Subcutaneous abdominal adipose tissue (tissue), 5 donors: ENCODE measurements at regions not wholly inside any gene's neighbourhood (a gene's known extent, or its start where the extent isn't known, plus 50 kb on each side); places are given as distances from the start of the nearest gene placed in this dataset.
"Not testable (repeated sequence)": the region's sequence is repeated elsewhere in the genome, so short reads cannot be mapped to it uniquely, and the experiment has no call there.

Experiments
- H3K27ac ChIP-seq: one replicate; pipeline ENCODE4 v1.7.0; 2013; ENCODE audit warnings: low read depth, mild to moderate bottlenecking, inconsistent platforms, low read length, moderate library complexity
- H3K27me3 ChIP-seq, 5 donors: one replicate each; pipeline ENCODE4 v1.7.0; 2013; ENCODE audit warnings: low read length in 5 of 5, inconsistent platforms in 1 of 5; ENCODE audit not compliant: control insufficient read depth in 5 of 5, insufficient read depth in 4 of 5
- H3K36me3 ChIP-seq, 5 donors: one replicate each; pipeline ENCODE4 v1.7.0; 2013; ENCODE audit warnings: low read length in 5 of 5; ENCODE audit not compliant: control insufficient read depth in 5 of 5, insufficient read depth in 5 of 5
- H3K4me1 ChIP-seq, 5 donors: one replicate each; pipeline ENCODE4 v1.7.0; 2013; ENCODE audit warnings: low read length in 5 of 5, mild to moderate bottlenecking in 3 of 5, moderate library complexity in 1 of 5; ENCODE audit not compliant: control insufficient read depth in 5 of 5, insufficient read depth in 5 of 5
- H3K4me3 ChIP-seq, 5 donors: one replicate each; pipeline ENCODE4 v1.7.0; 2013; ENCODE audit warnings: low read length in 5 of 5, low read depth in 1 of 5
- H3K9ac ChIP-seq, 5 donors: one replicate each; pipeline ENCODE4 v1.7.0; 2013; ENCODE audit warnings: low read length in 5 of 5, mild to moderate bottlenecking in 4 of 5, moderate library complexity in 3 of 5
- H3K9me3 ChIP-seq, 5 donors: one replicate each; pipeline ENCODE4 v1.7.0; 2013; ENCODE audit warnings: low read length in 5 of 5; ENCODE audit not compliant: control insufficient read depth in 5 of 5
- donor health status: healthy.
- donor health status: healthy.
- donor health status: healthy.
- donor health status: healthy.
- donor health status: healthy.

GRCh38 chr18:71038196-71038595, 749.4 kb downstream of the SOCS6 start:
- Histone ChIP-seq H3K9ac (no peak overlapping the region), H3K36me3 (no peaks in the 10 kb centered on the region), H3K27me3 (no peaks in the 10 kb centered on the region), H3K4me1 (no peaks in the 10 kb centered on the region), H3K9me3 (no peaks in the 10 kb centered on the region), H3K27ac (no peak overlapping the region), H3K4me3 (no peak overlapping the region)

GRCh38 chr18:71036783-71037182, 747.9 kb downstream of the SOCS6 start:
- no peaks in the 10 kb centered on the region for H3K27me3 ChIP-seq

GRCh38 chr18:71031296-71032191, 742.7 kb downstream of the SOCS6 start:
- H3K4me3 ChIP-seq, H3K4me1 ChIP-seq, H3K36me3 ChIP-seq, H3K9me3 ChIP-seq, H3K9ac ChIP-seq, H3K27me3 ChIP-seq, H3K27ac ChIP-seq: not testable (repeated sequence)

More at GRCh38 chr18:71036783-71037182, 747.9 kb downstream of the SOCS6 start:
- Histone ChIP-seq H3K9ac (no peak overlapping the region), H3K4me1 (no peaks in the 10 kb centered on the region), H3K36me3 (no peaks in the 10 kb centered on the region), H3K4me3 (no peak overlapping the region), H3K9me3 (peaks cover 0 to 2% (median 0%) of the 10 kb centered on the region in 5 donors), H3K27ac (no peak overlapping the region)

- not testable (repeated sequence) for H3K9ac ChIP-seq, H3K27me3 ChIP-seq, H3K27ac ChIP-seq, H3K4me1 ChIP-seq, H3K4me3 ChIP-seq, H3K9me3 ChIP-seq, H3K36me3 ChIP-seq
Measured at GRCh38 chr18:71030085-71030484, 741.2 kb downstream of the SOCS6 start.

GRCh38 chr18:71028285-71028762, 739.5 kb downstream of the SOCS6 start:
- Histone ChIP-seq H3K9ac (no peak overlapping the region), H3K4me1 (no peaks in the 10 kb centered on the region), H3K4me3 (no peak overlapping the region), H3K27me3 (no peaks in the 10 kb centered on the region), H3K36me3 (no peaks in the 10 kb centered on the region), H3K27ac (no peak overlapping the region), H3K9me3 (peaks cover 0 to 2% (median 0%) of the 10 kb centered on the region in 5 donors)

GRCh38 chr18:71027531-71027930, 738.7 kb downstream of the SOCS6 start:
- Histone ChIP-seq H3K36me3 (no peaks in the 10 kb centered on the region), H3K9me3 (peaks cover 0 to 2% (median 0%) of the 10 kb centered on the region in 5 donors), H3K4me3 (no peak overlapping the region)

GRCh38 chr18:71025505-71026225, 736.8 kb downstream of the SOCS6 start:
- no peak overlapping the region for H3K4me3 ChIP-seq
- H3K4me1 ChIP-seq = no peaks in the 10 kb centered on the region
- H3K27ac ChIP-seq = no peak overlapping the region
- peaks cover 0 to 2% (median 0%) of the 10 kb centered on the region in 5 donors for H3K9me3 ChIP-seq
- no peaks in the 10 kb centered on the region for H3K36me3 ChIP-seq
- H3K27me3 ChIP-seq = no peaks in the 10 kb centered on the region
- no peak overlapping the region for H3K9ac ChIP-seq

More at GRCh38 chr18:71027531-71027930, 738.7 kb downstream of the SOCS6 start:
- Histone ChIP-seq H3K27me3 (no peaks in the 10 kb centered on the region), H3K9ac (no peak overlapping the region), H3K27ac (no peak overlapping the region), H3K4me1 (no peaks in the 10 kb centered on the region)

GRCh38 chr18:71022389-71022788, 733.5 kb downstream of the SOCS6 start:
- Histone ChIP-seq H3K36me3 (no peaks in the 10 kb centered on the region), H3K27me3 (no peaks in the 10 kb centered on the region), H3K4me1 (no peaks in the 10 kb centered on the region), H3K9ac (no peak overlapping the region), H3K4me3 (no peak overlapping the region), H3K9me3 (no peaks in the 10 kb centered on the region), H3K27ac (no peak overlapping the region)

GRCh38 chr18:71021030-71021362, 732.2 kb downstream of the SOCS6 start:
- H3K9ac ChIP-seq = no peak overlapping the region
- H3K27me3 ChIP-seq = no peaks in the 10 kb centered on the region
- H3K27ac ChIP-seq = no peak overlapping the region
- H3K4me1 ChIP-seq = no peaks in the 10 kb centered on the region
- peaks cover 0 to 3% (median 0%) of the 10 kb centered on the region in 5 donors for H3K9me3 ChIP-seq
- H3K4me3 ChIP-seq = no peak overlapping the region
- H3K36me3 ChIP-seq = no peaks in the 10 kb centered on the region

GRCh38 chr18:71020342-71021029, 731.6 kb downstream of the SOCS6 start:
- H3K27ac ChIP-seq = no peak overlapping the region
- no peaks in the 10 kb centered on the region for H3K4me1 ChIP-seq
- H3K9me3 ChIP-seq = peaks cover 0 to 4% (median 0%) of the 10 kb centered on the region in 5 donors
- no peaks in the 10 kb centered on the region for H3K36me3 ChIP-seq
- no peak overlapping the region for H3K4me3 ChIP-seq
- H3K9ac ChIP-seq = no peak overlapping the region
- no peaks in the 10 kb centered on the region for H3K27me3 ChIP-seq
